A549 (cell line): ENCODE measurements at regions not wholly inside any gene's neighbourhood (a gene's known extent, or its start where the extent isn't known, plus 50 kb on each side); places are given as distances from the start of the nearest gene placed in this dataset.

ENCODE experiments used
- ATAC-seq, 2 experiments: fragments of 200-7000 bp in 1 of 2; fragments of >200 bp in 1 of 2; cut with Nextera tagmentation in 1 of 2; cut with Tn5 transposase in 1 of 2; 3 replicates each; pipeline versions ENCODE4 v1.8.0 to v1.9.1; 2018 to 2020; ENCODE audit warnings: mild to moderate bottlenecking in 1 of 2, moderate library complexity in 1 of 2
- CTCF ChIA-PET: fragments of 300-600 bp; sonication (Branson Sonifier 250); formaldehyde crosslinking; extraction: SDS; loops from one replicate; lab custom pipeline; 2021; ENCODE audit warnings: antibody characterized with exemption, inconsistent platforms; lab: Yijun Ruan, JAX
- POLR2A ChIA-PET: fragments of 350-600 bp; formaldehyde crosslinking; extraction: SDS; loops from one replicate; lab custom pipeline; 2021; ENCODE audit warnings: antibody characterized with exemption, inconsistent platforms; lab: Yijun Ruan, JAX
- DNase-seq, 2 experiments: peaks; one replicate each; pipeline versions ENCODE4 v3.0.0 to v3.0.0-alpha.2; 2011 to 2016; ENCODE audit warnings: low read depth in 1 of 2, low spot score in 1 of 2
- FAIRE-seq: peaks from 2 replicates; lab custom pipeline; 2011; peaks lifted over from hg19 to GRCh38; lab: Jason Lieb, UNC
- H3K27ac ChIP-seq, 2 experiments: fragments of >200 bp; sonication (Bioruptor Twin); formaldehyde crosslinking; 3 replicates each; pipeline ENCODE4 v1.5.1; 2016 to 2017
- H3K4me1 ChIP-seq: fragments of >200 bp; sonication (Bioruptor Twin); formaldehyde crosslinking; 3 replicates; pipeline ENCODE4 v1.6.1; 2016
- H3K4me2 ChIP-seq: fragments of >200 bp; sonication (Bioruptor Twin); formaldehyde crosslinking; 3 replicates; pipeline ENCODE4 v1.6.1; 2016
- H3K4me3 ChIP-seq: fragments of >200 bp; sonication (Bioruptor Twin); formaldehyde crosslinking; 3 replicates; pipeline ENCODE4 v1.5.1; 2016
- H3K9me3 ChIP-seq: fragments of >200 bp; sonication (Bioruptor Twin); formaldehyde crosslinking; 3 replicates; pipeline ENCODE4 v1.6.1; 2016
- CBX2 ChIP-seq: fragments of 200-600 bp; sonication (generic); IDR thresholded peaks from 2 replicates; pipeline ENCODE4 v1.6.1; 2016; ENCODE audit warnings: low read depth, mild to moderate bottlenecking, borderline replicate concordance
- CHD2 ChIP-seq: fragments of 150-350 bp; IDR thresholded peaks from 2 replicates; pipeline ENCODE4 v1.6.1; 2014; ENCODE audit warnings: low read length; ENCODE audit not compliant: partially characterized antibody
- EHF ChIP-seq: fragments of 250-450 bp; sonication (Bioruptor Pico); IDR thresholded peaks from 2 replicates; pipeline ENCODE4 v1.5.0; 2020; ENCODE audit warnings: mild to moderate bottlenecking
- EHMT2 ChIP-seq: fragments of 200-600 bp; sonication (generic); IDR thresholded peaks from 2 replicates; pipeline ENCODE4 v1.6.1; 2016; ENCODE audit warnings: antibody characterized with exemption, low read depth, mild to moderate bottlenecking, moderate library complexity
- EP300 ChIP-seq, 2 experiments: fragments of >200 bp; sonication (Bioruptor Twin); formaldehyde crosslinking; IDR thresholded peaks; 2 replicates in 1 of 2; 3 replicates in 1 of 2; pipeline ENCODE4 v1.6.1; 2016 to 2017
- ESRRA ChIP-seq: fragments of 150-350 bp; IDR thresholded peaks from 2 replicates; pipeline ENCODE4 v1.6.1; 2014; ENCODE audit warnings: mild to moderate bottlenecking, low read length, borderline replicate concordance
- FOSB ChIP-seq: fragments of 250-450 bp; sonication (Bioruptor Pico); IDR thresholded peaks from 2 replicates; pipeline ENCODE4 v1.5.0; 2020; ENCODE audit warnings: mild to moderate bottlenecking, moderate library complexity
- GATA3 ChIP-seq: IDR thresholded peaks from 2 replicates; pipeline ENCODE4 v1.6.1; 2012; ENCODE audit warnings: borderline replicate concordance
- HDAC2 ChIP-seq: fragments of 200-600 bp; sonication (generic); IDR thresholded peaks from 2 replicates; pipeline ENCODE4 v1.6.1; 2016
- HOXA7 ChIP-seq: fragments of 250-450 bp; sonication (Bioruptor Pico); IDR thresholded peaks from 2 replicates; pipeline ENCODE4 v1.5.0; 2020; ENCODE audit warnings: mild to moderate bottlenecking, moderate library complexity
- JUN ChIP-seq, 2 experiments: fragments of >200 bp; sonication (Bioruptor Twin); formaldehyde crosslinking; IDR thresholded peaks; 2 replicates in 1 of 2; 3 replicates in 1 of 2; pipeline ENCODE4 v1.6.1; 2016 to 2017
- KDM1A ChIP-seq: fragments of 200-600 bp; sonication (generic); IDR thresholded peaks from 2 replicates; pipeline ENCODE4 v1.6.1; 2016; ENCODE audit warnings: low read depth, mild to moderate bottlenecking
- KDM5A ChIP-seq: fragments of 200-600 bp; sonication (generic); IDR thresholded peaks from 2 replicates; pipeline ENCODE4 v1.6.1; 2016; ENCODE audit warnings: antibody characterized with exemption, mild to moderate bottlenecking
- MAZ ChIP-seq: fragments of 150-350 bp; IDR thresholded peaks from 2 replicates; pipeline ENCODE4 v1.6.1; 2014; ENCODE audit warnings: antibody characterized with exemption, low read depth, low read length, borderline replicate concordance
- MYC ChIP-seq: IDR thresholded peaks from 2 replicates; pipeline ENCODE4 v1.6.1; 2012; ENCODE audit warnings: mild to moderate bottlenecking, inconsistent platforms, low read length, improper control_type of control experiment, borderline replicate concordance
- NFE2L2 ChIP-seq: fragments of 150-350 bp; conservative IDR thresholded peaks from 2 replicates; pipeline ENCODE4 v1.6.1; 2014; ENCODE audit warnings: low read length
- NR3C1 ChIP-seq: fragments of >200 bp; sonication (Bioruptor Twin); formaldehyde crosslinking; IDR thresholded peaks from 3 replicates; pipeline ENCODE4 v1.6.1; 2017
- POLR2A ChIP-seq: IDR thresholded peaks from 2 replicates; pipeline ENCODE4 v1.6.1; 2012; ENCODE audit warnings: mild to moderate bottlenecking, low read length
- POLR2AphosphoS2 ChIP-seq: conservative IDR thresholded peaks from 2 replicates; pipeline ENCODE4 v1.6.1; 2012; ENCODE audit warnings: low read length, improper control_type of control experiment, inconsistent platforms
- RARB ChIP-seq: fragments of 250-450 bp; sonication (Bioruptor Pico); IDR thresholded peaks from 2 replicates; pipeline ENCODE4 v1.8.0; 2021; ENCODE audit warnings: mild to moderate bottlenecking, moderate library complexity
- RCOR1 ChIP-seq: fragments of 150-350 bp; IDR thresholded peaks from 2 replicates; pipeline ENCODE4 v1.6.1; 2014; ENCODE audit warnings: antibody characterized with exemption, low read length, low read depth
- RFX5 ChIP-seq: fragments of 450-650 bp; IDR thresholded peaks from 2 replicates; pipeline ENCODE4 v1.7.1; 2014; ENCODE audit warnings: antibody characterized with exemption, mild to moderate bottlenecking, moderate library complexity
- TFCP2L1 ChIP-seq: fragments of 250-450 bp; sonication (Bioruptor Pico); IDR thresholded peaks from 2 replicates; pipeline ENCODE4 v1.5.0; 2021; ENCODE audit warnings: mild to moderate bottlenecking
- TP53 ChIP-seq: fragments of 250-450 bp; sonication (Bioruptor Pico); IDR thresholded peaks from 2 replicates; pipeline ENCODE4 v1.5.0; 2021; ENCODE audit warnings: mild to moderate bottlenecking, moderate library complexity
- ZC3H11A ChIP-seq: fragments of 450-650 bp; IDR thresholded peaks from 2 replicates; pipeline ENCODE4 v1.6.1; 2014; ENCODE audit warnings: antibody characterized with exemption, mild to moderate bottlenecking
- ZNF302 ChIP-seq: fragments of 250-450 bp; sonication (Bioruptor Pico); IDR thresholded peaks from 2 replicates; pipeline ENCODE4 v1.9.0; 2021; ENCODE audit warnings: inconsistent platforms, mild to moderate bottlenecking, moderate library complexity
- ZSCAN20 ChIP-seq: fragments of 250-450 bp; sonication (Bioruptor Pico); IDR thresholded peaks from 2 replicates; pipeline ENCODE4 v1.8.0; 2022; ENCODE audit warnings: mild to moderate bottlenecking, moderate library complexity
- WGBS: methylation state at CpG from one replicate; pipeline ENCODE4 v1.1.6; 2017; ENCODE audit errors: missing lambda C conversion rate; 5-methylcytosine and 5-hydroxymethylcytosine counted together
- TF ChIP-seq, protein P1 (sequence below): fragments of 250-450 bp; sonication (Bioruptor Pico); IDR thresholded peaks from 2 replicates; pipeline ENCODE4 v1.5.0; 2021; ENCODE audit warnings: mild to moderate bottlenecking, moderate library complexity, borderline replicate concordance
- TF ChIP-seq, protein P2 (sequence below): fragments of 450-650 bp; IDR thresholded peaks from 2 replicates; pipeline ENCODE4 v1.6.1; 2014; ENCODE audit warnings: antibody characterized with exemption
- TF ChIP-seq, protein P3 (sequence below): fragments of 200-600 bp; sonication (generic); IDR thresholded peaks from 2 replicates; pipeline ENCODE4 v1.6.1; 2016; ENCODE audit warnings: antibody characterized with exemption, mild to moderate bottlenecking, moderate library complexity

DNA sequence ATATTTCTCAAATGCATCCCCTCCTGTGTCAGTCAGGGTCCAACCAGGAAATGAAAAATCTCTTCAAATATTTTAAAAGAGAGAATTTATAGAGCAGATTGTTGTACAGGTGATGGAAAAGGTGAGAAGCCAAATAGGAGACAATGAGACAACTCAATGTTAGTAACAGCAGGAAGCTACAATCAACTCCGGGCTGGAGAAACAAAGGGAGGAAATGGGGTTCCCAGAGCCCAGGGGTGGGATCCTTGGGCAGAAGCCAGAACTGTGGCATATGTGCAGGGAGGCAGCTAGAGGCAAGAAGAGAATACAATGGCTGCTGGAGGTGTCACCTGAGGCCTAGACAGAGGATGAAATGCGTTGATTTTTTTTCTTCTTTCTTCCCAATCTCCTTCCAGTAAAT is 361.8 kb upstream of the ACTBL2 start:
- ChIA-PET POLR2A (no interaction called here), CTCF (interaction anchor here (1.0 kb wide), 1 partner anchor 65 kb away, joined by 3 read pairs; no protein-coding TSS in a partner anchor)
- Histone ChIP-seq H3K27ac (peak overlapping the region in 1 of 2 experiments; percentile 36; a peak in 1 of 6 replicates), H3K9me3 (no peaks in the 10 kb centered on the region), H3K4me1 (peaks cover 35% of the 10 kb centered on the region), H3K4me3 (no peak overlapping the region), H3K4me2 (no peak overlapping the region)
- FAIRE-seq = no peak
- DNase-seq = no peak
- 89% methylated on average over 2 of the region's 2 CpGs for WGBS
- TF ChIP-seq, protein P1, sequence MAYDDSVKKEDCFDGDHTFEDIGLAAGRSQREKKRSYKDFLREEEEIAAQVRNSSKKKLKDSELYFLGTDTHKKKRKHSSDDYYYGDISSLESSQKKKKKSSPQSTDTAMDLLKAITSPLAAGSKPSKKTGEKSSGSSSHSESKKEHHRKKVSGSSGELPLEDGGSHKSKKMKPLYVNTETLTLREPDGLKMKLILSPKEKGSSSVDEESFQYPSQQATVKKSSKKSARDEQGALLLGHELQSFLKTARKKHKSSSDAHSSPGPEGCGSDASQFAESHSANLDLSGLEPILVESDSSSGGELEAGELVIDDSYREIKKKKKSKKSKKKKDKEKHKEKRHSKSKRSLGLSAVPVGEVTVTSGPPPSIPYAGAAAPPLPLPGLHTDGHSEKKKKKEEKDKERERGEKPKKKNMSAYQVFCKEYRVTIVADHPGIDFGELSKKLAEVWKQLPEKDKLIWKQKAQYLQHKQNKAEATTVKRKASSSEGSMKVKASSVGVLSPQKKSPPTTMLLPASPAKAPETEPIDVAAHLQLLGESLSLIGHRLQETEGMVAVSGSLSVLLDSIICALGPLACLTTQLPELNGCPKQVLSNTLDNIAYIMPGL = no peak
- TF ChIP-seq RARB (CRISPR knock-in tag) = no peak
- TF ChIP-seq NR3C1 = no peak
- TF ChIP-seq FOSB (CRISPR knock-in tag) = no peak
- no peak for TF ChIP-seq ZSCAN20 (CRISPR knock-in tag)
- TF ChIP-seq HOXA7 (CRISPR knock-in tag) = no peak
- no peak for TF ChIP-seq GATA3
- no peak for TF ChIP-seq NFE2L2
- no peak for TF ChIP-seq JUN (IDR thresholded peaks at IDR 0.05)
- TF ChIP-seq, protein P2, sequence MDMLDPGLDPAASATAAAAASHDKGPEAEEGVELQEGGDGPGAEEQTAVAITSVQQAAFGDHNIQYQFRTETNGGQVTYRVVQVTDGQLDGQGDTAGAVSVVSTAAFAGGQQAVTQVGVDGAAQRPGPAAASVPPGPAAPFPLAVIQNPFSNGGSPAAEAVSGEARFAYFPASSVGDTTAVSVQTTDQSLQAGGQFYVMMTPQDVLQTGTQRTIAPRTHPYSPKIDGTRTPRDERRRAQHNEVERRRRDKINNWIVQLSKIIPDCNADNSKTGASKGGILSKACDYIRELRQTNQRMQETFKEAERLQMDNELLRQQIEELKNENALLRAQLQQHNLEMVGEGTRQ = no peak
- no peak for TF ChIP-seq RFX5
- TF ChIP-seq POLR2AphosphoS2 = no peak
- no peak for TF ChIP-seq KDM5A
- TF ChIP-seq, protein P3, sequence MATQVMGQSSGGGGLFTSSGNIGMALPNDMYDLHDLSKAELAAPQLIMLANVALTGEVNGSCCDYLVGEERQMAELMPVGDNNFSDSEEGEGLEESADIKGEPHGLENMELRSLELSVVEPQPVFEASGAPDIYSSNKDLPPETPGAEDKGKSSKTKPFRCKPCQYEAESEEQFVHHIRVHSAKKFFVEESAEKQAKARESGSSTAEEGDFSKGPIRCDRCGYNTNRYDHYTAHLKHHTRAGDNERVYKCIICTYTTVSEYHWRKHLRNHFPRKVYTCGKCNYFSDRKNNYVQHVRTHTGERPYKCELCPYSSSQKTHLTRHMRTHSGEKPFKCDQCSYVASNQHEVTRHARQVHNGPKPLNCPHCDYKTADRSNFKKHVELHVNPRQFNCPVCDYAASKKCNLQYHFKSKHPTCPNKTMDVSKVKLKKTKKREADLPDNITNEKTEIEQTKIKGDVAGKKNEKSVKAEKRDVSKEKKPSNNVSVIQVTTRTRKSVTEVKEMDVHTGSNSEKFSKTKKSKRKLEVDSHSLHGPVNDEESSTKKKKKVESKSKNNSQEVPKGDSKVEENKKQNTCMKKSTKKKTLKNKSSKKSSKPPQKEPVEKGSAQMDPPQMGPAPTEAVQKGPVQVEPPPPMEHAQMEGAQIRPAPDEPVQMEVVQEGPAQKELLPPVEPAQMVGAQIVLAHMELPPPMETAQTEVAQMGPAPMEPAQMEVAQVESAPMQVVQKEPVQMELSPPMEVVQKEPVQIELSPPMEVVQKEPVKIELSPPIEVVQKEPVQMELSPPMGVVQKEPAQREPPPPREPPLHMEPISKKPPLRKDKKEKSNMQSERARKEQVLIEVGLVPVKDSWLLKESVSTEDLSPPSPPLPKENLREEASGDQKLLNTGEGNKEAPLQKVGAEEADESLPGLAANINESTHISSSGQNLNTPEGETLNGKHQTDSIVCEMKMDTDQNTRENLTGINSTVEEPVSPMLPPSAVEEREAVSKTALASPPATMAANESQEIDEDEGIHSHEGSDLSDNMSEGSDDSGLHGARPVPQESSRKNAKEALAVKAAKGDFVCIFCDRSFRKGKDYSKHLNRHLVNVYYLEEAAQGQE = no peak
- no peak for TF ChIP-seq ZC3H11A
- TF ChIP-seq EHF (CRISPR knock-in tag) = no peak
- TF ChIP-seq CBX2 = no peak
- no peak for TF ChIP-seq TFCP2L1
- no peak for TF ChIP-seq ESRRA
- no peak for ATAC-seq

DNA sequence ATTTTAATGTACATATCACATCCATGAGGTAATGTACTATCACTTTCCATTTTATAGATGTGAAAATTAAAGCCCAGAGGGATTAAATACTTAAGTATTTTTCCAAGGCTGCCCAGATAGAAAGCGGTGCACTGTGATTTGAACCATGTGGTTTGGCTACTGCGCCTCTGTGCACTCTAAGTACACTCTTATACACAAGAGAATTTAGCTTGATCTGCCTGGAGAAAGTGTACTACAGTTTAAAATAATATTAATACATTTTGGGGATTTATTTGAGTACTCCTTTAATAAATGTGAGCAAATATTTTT is 360.4 kb upstream of the ACTBL2 start:
- WGBS = 100% methylated on average over 2 of the region's 2 CpGs
- no peaks in the 10 kb centered on the region for H3K9me3 ChIP-seq
- TF ChIP-seq POLR2A = no peak
- TF ChIP-seq EP300 (IDR thresholded peaks at IDR 0.05) = no peak
- no peak for TF ChIP-seq CHD2
- no peak for TF ChIP-seq MAZ
- no peak for TF ChIP-seq KDM5A
- TF ChIP-seq HDAC2 = no peak
- no peak for TF ChIP-seq ZC3H11A
- TF ChIP-seq KDM1A = no peak
- TF ChIP-seq HOXA7 (CRISPR knock-in tag) = no peak
- no peak for TF ChIP-seq EHMT2
- TF ChIP-seq ZNF302 (CRISPR knock-in tag) = no peak
- TF ChIP-seq TP53 (CRISPR knock-in tag) = no peak
- no peak for TF ChIP-seq ZSCAN20 (CRISPR knock-in tag)
- no peak for TF ChIP-seq MYC
- no peak for TF ChIP-seq RCOR1
- no peak for TF ChIP-seq FOSB (CRISPR knock-in tag)
- H3K27ac ChIP-seq = peak overlapping the region; percentile 71 to 75; a peak in 5 of 6 replicates
- CTCF ChIA-PET = interaction anchor here (1.3 kb wide), 1 partner anchor 545 kb away, joined by 4 read pairs; no protein-coding TSS in a partner anchor
- H3K4me2 ChIP-seq = no peak overlapping the region; the same call in 2 of the 3 replicates
- no peak overlapping the region for H3K4me3 ChIP-seq
- FAIRE-seq = no peak
- H3K4me1 ChIP-seq = peaks cover 49% of the 10 kb centered on the region
- ATAC-seq = no peak
- DNase-seq = no peak
- POLR2A ChIA-PET = no interaction called here
